Calu3 (cell line): ENCODE measurements at regions not wholly inside any gene's neighbourhood (a gene's known extent, or its start where the extent isn't known, plus 50 kb on each side); places are given as distances from the start of the nearest gene placed in this dataset.
A peak's percentile ranks its signal among the peaks of the same experiment; 100 is the strongest.
"Not testable (repeated sequence)": the region's sequence is repeated elsewhere in the genome, so short reads cannot be mapped to it uniquely, and the experiment has no call there.

Experiments
- BruUV-seq: library from RNA; stranded (reverse); fragments of 400-500 nt; replicated peaks from 2 replicates; lab custom pipeline; 2021; lab: Mats Ljungman, UMichigan
- CTCF ChIA-PET: fragments of 300-600 bp; sonication (Branson Sonifier 250); formaldehyde crosslinking; loops from one replicate; lab custom pipeline; 2022; ENCODE audit warnings: antibody characterized with exemption; lab: Charles Lee
- DNase-seq: peaks from one replicate; pipeline ENCODE4 v3.0.0; 2022
- H3K27ac Mint-ChIP-seq: one replicate; pipeline ENCODE4 v1.8.0; 2022; ENCODE audit warnings: mixed read lengths; ENCODE audit not compliant: unreplicated experiment
- H3K27me3 Mint-ChIP-seq: one replicate; pipeline ENCODE4 v1.8.0; 2022; ENCODE audit warnings: mixed read lengths; ENCODE audit not compliant: unreplicated experiment
- H3K36me3 Mint-ChIP-seq: one replicate; pipeline ENCODE4 v1.8.0; 2022; ENCODE audit warnings: mild to moderate bottlenecking, moderate library complexity, mixed read lengths; ENCODE audit not compliant: insufficient read depth, unreplicated experiment
- H3K4me1 Mint-ChIP-seq: one replicate; pipeline ENCODE4 v1.8.0; 2022; ENCODE audit warnings: mild to moderate bottlenecking, low read depth, mixed read lengths; ENCODE audit not compliant: unreplicated experiment
- H3K4me3 Mint-ChIP-seq: one replicate; pipeline ENCODE4 v1.8.0; 2022; ENCODE audit warnings: mild to moderate bottlenecking, low read depth, moderate library complexity, mixed read lengths; ENCODE audit not compliant: unreplicated experiment
- H3K9me3 Mint-ChIP-seq: one replicate; pipeline ENCODE4 v1.8.0; 2022; ENCODE audit warnings: low read depth, mixed read lengths; ENCODE audit not compliant: unreplicated experiment
- intact Hi-C: fragments of 100-400 bp; cut with micrococcal nuclease; formaldehyde crosslinking; loops from one replicate; pipeline ENCODE4 v1.10.0; 2022; ENCODE audit not compliant: unreplicated experiment
- TF ChIP-seq, protein P1 (sequence below): fragments of 200-600 bp; IDR thresholded peaks from one replicate; pipeline ENCODE4 v1.8.0; 2022; ENCODE audit warnings: antibody characterized with exemption; ENCODE audit not compliant: unreplicated experiment

DNA sequence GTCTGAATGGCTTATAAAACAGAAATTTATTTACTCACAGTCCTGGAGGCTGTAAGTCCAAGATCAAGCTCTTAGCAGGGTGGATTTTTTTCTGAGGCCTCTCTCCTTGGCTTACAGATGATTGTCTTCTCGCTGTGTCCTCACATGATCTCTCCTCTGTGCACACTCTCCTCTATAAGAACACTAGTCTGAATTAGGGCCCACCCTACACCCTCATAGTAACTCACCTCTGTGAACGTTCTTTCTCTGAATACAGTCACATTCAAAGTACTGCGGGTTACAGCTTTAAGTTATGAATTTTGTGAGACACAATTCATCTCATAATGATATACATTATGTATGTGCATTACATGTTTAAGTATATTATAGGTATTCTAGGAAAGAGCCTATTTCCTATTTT lies 135.7 kb upstream of the ATXN7L3B start:
- BruUV-seq: no TSS peak
- CTCF ChIA-PET: interaction anchor here (0.6 to 2.3 kb wide), 4 partner anchors 10 to 380 kb away, joined by 3 to 10 read pairs (median 4); no protein-coding TSS in a partner anchor
- no peak for DNase-seq
- Mint-ChIP-seq H3K36me3 (peaks cover 16% of the 10 kb centered on the region), H3K4me3 (peak overlapping the region; percentile 83), H3K27ac (peak overlapping the region; percentile 99), H3K9me3 (no peaks in the 10 kb centered on the region), H3K4me1 (peaks cover 27% of the 10 kb centered on the region), H3K27me3 (no peaks in the 10 kb centered on the region)
- TF ChIP-seq, protein P1, sequence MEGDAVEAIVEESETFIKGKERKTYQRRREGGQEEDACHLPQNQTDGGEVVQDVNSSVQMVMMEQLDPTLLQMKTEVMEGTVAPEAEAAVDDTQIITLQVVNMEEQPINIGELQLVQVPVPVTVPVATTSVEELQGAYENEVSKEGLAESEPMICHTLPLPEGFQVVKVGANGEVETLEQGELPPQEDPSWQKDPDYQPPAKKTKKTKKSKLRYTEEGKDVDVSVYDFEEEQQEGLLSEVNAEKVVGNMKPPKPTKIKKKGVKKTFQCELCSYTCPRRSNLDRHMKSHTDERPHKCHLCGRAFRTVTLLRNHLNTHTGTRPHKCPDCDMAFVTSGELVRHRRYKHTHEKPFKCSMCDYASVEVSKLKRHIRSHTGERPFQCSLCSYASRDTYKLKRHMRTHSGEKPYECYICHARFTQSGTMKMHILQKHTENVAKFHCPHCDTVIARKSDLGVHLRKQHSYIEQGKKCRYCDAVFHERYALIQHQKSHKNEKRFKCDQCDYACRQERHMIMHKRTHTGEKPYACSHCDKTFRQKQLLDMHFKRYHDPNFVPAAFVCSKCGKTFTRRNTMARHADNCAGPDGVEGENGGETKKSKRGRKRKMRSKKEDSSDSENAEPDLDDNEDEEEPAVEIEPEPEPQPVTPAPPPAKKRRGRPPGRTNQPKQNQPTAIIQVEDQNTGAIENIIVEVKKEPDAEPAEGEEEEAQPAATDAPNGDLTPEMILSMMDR: no peak
- intact Hi-C loops: loop anchor here (2.0 to 5.0 kb wide), 3 partner anchors 63 to 381 kb away; no protein-coding TSS in a partner anchor

DNA sequence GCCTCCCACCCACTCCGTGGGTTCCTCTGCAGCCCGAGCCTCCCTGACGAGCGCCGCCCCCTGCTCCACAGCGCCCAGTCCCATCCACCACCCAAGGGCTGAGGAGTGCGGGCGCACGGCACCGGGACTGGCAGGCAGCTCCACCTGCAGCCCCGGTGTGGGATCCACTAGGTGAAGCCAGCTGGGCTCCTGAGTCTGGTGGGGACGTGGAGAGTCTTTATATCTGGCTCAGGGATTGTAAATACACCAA lies 134.5 kb upstream of the ATXN7L3B start:
- H3K27me3 Mint-ChIP-seq, H3K9me3 Mint-ChIP-seq, BruUV-seq: not testable (repeated sequence)
- peak; percentile 56 for DNase-seq
- Mint-ChIP-seq H3K4me1 (peaks cover 27% of the 10 kb centered on the region), H3K4me3 (peak overlapping the region; percentile 83), H3K36me3 (peaks cover 16% of the 10 kb centered on the region), H3K27ac (peak overlapping the region; percentile 99)
- intact Hi-C loops: loop anchor here (2.0 to 5.0 kb wide), 3 partner anchors 64 to 382 kb away; no protein-coding TSS in a partner anchor
- CTCF ChIA-PET: interaction anchor here (1.1 to 1.2 kb wide), 2 partner anchors 9 to 12 kb away, joined by 4 read pairs; no protein-coding TSS in a partner anchor

DNA sequence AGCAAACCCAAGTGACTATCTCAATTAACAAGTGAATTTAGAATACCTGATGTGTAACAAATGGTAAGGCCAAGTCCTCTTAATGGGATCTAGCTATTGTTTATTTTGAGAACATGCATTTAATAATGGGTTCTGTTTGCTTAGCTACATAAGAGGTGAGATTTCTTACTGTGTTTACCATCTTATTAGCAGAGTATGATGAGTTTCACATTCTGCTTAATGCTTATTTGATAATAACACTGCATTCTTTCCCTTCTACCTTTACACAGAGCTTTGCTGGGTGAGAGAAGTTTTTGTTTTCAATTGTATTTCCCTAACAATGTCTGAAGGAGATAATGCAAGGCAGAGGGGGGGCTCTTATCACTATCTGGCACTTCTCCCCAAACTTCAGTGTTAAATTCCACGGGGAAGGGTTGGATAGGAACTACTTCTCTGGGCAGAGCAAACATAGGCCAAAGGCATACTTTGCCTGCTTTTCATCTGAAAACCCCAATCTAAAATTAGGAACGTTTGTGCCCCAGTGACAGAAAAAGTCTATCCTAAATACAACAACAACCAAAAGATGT lies 129.0 kb upstream of the ATXN7L3B start:
- no peaks in the 10 kb centered on the region for H3K9me3 Mint-ChIP-seq
- H3K27ac Mint-ChIP-seq: no peak overlapping the region
- CTCF ChIA-PET: no interaction called here
- no peak overlapping the region for H3K4me3 Mint-ChIP-seq
- H3K36me3 Mint-ChIP-seq: no peaks in the 10 kb centered on the region
- BruUV-seq: no TSS peak
- DNase-seq: no peak
- H3K27me3 Mint-ChIP-seq: no peaks in the 10 kb centered on the region
- intact Hi-C loops: no loop called here
- peaks cover 18% of the 10 kb centered on the region for H3K4me1 Mint-ChIP-seq
- TF ChIP-seq, protein P1: no peak

DNA sequence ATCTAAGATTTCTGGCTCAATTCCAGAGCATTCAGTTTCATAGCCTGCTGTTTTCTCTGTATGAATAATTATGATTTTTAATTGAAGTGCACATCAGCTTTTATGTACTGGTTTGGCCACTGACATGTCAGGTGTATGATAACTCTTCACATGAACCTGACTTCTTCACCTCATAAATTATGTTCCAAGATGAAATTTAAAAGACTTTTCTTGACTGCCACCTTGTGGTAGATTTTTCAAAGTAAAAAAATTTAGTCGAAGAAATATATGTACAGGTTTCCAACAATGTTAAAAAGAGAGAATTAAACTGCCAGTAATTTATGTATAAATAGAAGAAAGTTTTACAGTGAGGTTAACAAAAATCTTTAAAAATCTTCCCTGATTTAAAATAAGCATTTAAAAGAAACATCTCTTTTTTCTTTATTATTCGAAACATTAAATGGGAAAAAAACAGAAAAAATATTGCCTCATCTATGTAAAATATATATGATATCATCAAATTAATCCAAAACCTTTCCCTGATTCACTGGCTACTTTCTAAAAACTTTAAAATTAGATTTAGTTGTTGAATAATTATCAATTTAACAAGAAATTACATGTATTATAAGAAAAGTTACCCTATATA lies 124.9 kb upstream of the ATXN7L3B start:
- BruUV-seq: no TSS peak
- no peaks in the 10 kb centered on the region for H3K9me3 Mint-ChIP-seq
- TF ChIP-seq, protein P1: no peak
- no peaks in the 10 kb centered on the region for H3K27me3 Mint-ChIP-seq
- DNase-seq: no peak
- CTCF ChIA-PET: interaction anchor here (0.7 to 1.5 kb wide), 2 partner anchors 10 kb away, joined by 4 to 6 read pairs; no protein-coding TSS in a partner anchor
- peaks cover 9% of the 10 kb centered on the region for H3K4me1 Mint-ChIP-seq
- no peak overlapping the region for H3K27ac Mint-ChIP-seq
- intact Hi-C loops: loop anchor here (1.0 to 5.0 kb wide), 3 partner anchors 80 to 124 kb away; partner anchors contain the start of gene ATXN7L3B
- no peaks in the 10 kb centered on the region for H3K36me3 Mint-ChIP-seq
- no peak overlapping the region for H3K4me3 Mint-ChIP-seq
